LNCAP (cell line): ENCODE measurements at regions not wholly inside any gene's neighbourhood (a gene's known extent, or its start where the extent isn't known, plus 50 kb on each side); places are given as distances from the start of the nearest gene placed in this dataset.

Experiments used
- TF ChIP-seq, protein P1 (sequence below): fragments of 450-650 bp; IDR thresholded peaks from 2 replicates; pipeline ENCODE4 v1.5.1; 2017; ENCODE audit warnings: mild to moderate bottlenecking

DNA sequence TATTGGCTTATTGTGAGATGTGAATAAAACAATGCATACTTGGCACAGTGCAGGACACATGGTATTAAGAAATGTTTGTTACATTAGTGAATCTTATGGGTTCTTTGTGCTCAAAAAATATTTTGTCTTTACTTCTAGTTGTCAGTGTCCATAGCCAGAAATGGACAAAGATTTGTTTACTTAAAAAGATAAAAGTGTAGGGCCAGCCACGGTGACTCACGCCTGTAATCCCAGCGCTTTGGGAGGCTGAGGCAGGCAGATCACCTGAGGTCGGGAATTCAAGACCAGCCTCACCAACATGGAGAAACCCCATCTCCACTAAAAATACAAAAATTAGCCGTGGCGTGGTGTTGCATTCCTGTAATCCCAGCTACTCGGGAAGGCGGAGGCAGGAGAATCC lies 654.6 kb upstream of the NEGR1 start:
- TF ChIP-seq, protein P1, sequence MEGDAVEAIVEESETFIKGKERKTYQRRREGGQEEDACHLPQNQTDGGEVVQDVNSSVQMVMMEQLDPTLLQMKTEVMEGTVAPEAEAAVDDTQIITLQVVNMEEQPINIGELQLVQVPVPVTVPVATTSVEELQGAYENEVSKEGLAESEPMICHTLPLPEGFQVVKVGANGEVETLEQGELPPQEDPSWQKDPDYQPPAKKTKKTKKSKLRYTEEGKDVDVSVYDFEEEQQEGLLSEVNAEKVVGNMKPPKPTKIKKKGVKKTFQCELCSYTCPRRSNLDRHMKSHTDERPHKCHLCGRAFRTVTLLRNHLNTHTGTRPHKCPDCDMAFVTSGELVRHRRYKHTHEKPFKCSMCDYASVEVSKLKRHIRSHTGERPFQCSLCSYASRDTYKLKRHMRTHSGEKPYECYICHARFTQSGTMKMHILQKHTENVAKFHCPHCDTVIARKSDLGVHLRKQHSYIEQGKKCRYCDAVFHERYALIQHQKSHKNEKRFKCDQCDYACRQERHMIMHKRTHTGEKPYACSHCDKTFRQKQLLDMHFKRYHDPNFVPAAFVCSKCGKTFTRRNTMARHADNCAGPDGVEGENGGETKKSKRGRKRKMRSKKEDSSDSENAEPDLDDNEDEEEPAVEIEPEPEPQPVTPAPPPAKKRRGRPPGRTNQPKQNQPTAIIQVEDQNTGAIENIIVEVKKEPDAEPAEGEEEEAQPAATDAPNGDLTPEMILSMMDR: no peak

DNA sequence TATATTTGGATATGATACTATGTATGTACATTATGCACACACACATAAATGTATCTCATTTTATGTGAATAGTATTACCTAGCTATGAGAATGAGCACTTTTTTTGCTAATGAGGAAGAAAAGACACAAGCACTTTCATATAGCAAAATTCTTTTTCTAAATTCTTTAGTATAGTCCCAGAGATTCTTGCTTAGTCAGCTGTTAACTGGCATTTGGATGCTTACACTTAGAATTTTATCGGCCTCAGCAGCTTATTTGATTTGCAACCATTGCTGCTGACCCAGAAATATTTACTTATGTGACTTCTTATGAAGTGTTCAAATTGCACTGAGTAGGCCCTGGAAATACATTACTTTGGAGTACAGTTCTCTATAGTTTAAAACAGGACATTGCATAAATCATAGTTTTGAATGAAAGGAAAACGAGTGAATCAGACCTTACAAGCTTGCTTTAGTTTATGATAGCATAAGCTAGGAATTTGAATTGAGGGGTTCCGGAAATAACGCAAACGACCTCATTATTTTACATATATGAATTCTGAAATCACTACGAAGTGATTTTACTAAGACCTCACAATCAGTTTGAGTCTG lies 653.9 kb upstream of the NEGR1 start:
- TF ChIP-seq, protein P1: no peak

DNA sequence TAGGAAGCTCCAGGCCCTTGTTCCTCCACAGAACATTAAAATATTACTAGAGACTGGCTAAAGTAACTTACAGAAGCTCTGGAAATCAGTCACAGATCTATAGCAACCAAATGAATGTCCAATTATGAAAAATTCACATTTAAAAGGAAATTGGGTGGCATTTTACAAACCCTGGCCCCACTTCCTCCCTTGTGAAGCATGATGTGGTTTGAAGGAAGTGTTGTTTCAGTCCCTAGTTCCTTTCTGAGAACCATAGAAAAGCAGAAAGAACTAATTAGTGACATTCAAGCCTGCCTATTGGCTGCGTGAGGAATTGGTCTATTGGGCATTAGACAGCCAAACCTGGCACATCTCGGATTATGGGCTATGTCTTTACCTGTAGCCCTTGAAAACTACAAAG lies 649.7 kb upstream of the NEGR1 start:
- TF ChIP-seq, protein P1: no peak

DNA sequence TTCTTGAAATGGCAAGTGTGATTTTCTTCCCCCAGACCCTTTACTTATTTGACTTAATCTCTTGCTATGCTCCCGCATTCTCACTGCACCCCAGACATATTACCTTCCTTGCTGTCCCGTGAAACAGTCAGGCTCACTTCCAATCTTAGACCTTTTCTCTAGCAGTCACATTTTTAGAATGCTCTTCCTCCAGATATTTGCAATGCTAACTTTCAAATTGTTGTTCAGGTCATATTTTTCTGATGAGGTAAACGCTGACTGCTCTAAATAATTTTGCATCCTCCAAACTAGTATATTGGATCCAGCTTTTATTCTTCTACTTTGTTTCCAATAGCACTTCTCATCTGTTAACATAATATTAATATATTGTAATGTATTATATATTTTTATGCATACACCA lies 648.2 kb upstream of the NEGR1 start:
- TF ChIP-seq, protein P1: no peak

DNA sequence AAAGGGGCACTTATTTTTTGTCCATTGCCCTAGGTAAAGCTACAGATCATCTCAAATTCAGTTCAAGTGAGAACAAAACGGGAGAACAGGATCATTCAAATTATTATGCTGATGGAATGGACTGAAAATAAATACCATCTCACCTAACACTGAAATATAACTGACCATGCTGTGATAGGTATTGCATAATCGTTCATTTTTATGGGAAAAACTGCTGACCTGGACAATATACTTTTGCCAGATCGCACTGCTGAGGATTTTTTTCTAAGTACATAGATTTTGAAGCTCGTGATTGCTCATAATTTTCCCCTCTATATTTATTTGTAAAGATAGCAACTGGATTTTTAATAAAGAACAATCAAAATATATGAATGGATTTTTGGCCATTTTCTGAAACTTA lies 636.6 kb upstream of the NEGR1 start:
- TF ChIP-seq, protein P1: no peak

DNA sequence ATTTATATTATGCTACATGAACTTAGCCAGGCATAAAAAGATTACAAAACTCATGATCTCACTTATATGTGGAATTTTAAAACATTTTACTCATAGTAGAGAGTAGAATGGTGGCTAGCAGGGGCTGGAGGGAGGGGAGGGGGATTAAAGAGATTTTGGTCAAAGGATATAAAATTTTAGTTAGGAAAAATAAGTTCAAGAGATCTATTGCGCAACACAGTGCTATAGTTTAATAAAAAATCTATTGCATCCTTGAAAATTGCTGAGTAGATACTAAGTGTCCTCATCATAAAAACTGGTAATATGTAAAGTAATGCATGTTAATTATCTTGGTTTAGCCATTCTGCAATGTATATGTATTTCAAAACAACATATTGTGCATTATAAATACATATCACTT lies 635.6 kb upstream of the NEGR1 start:
- TF ChIP-seq, protein P1: no peak

DNA sequence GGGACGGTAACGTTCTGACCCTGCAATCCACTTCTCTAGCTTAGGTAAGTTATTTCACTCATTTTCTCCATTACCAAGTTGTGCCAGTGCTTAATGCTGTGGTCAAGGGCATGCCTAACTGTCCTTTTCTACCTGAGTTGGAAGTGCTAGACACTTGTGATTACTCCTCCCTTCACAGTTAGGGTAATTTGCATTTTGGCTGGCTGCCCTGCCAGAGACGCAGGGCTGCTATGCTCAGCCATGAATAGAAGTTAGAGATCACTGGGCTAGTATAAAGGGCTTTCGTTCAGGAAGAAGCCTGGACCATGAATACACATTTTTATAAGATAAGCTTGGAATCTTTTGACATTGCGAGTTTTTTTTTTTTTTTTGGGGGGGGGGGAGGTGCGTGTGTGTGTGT lies 633.2 kb upstream of the NEGR1 start:
- TF ChIP-seq, protein P1: no peak

DNA sequence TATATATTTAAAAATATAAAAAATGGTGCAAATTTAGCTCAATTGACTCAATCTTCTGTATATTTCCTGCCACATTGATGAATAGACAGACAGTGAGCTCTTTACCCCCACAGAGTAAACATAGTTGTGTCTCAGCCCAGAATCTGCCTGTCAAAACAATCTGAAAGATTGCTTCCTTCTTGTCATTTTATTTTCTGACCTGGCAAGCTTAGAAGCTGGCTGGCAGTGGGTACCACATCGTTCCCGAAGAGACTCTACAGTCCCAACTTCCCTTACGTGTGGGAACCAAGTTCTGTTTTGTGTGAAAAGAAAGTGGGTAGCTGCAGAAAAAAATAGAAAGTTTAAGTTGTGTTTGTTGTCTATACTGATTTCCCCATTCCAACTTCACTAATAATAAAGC lies 629.3 kb upstream of the NEGR1 start:
- TF ChIP-seq, protein P1: no peak
